H1 (cell line): ENCODE measurements at regions not wholly inside any gene's neighbourhood (a gene's known extent, or its start where the extent isn't known, plus 50 kb on each side); places are given as distances from the start of the nearest gene placed in this dataset.

ENCODE experiments used
- ATF2 ChIP-seq: IDR thresholded peaks from 2 replicates; pipeline ENCODE4 v1.6.1; 2012; ENCODE audit warnings: low read length, inconsistent platforms
- CEBPB ChIP-seq: IDR thresholded peaks from 2 replicates; pipeline ENCODE4 v1.6.1; 2012; ENCODE audit warnings: low read depth, low read length
- CTCF ChIP-seq, 3 experiments: IDR thresholded peaks; 1 replicate in 2 of 3; 2 replicates in 1 of 3; pipeline versions ENCODE4 v1.5.1 to v1.6.1; 2011; ENCODE audit warnings: low read length in 3 of 3, mild to moderate bottlenecking in 3 of 3, inconsistent platforms in 2 of 3, low read depth in 1 of 3, moderate library complexity in 1 of 3; ENCODE audit not compliant: insufficient read depth in 1 of 3; ENCODE audit errors: control extremely low read depth in 1 of 3
- EZH2 ChIP-seq: fragments of 200-600 bp; sonication (generic); IDR thresholded peaks from 2 replicates; pipeline ENCODE4 v1.7.1; 2012; ENCODE audit warnings: low read depth, mild to moderate bottlenecking, moderate library complexity, low read length, inconsistent platforms; ENCODE audit not compliant: severe bottlenecking
- POLR2AphosphoS5 ChIP-seq: IDR thresholded peaks from 2 replicates; pipeline ENCODE4 v1.6.1; 2011; ENCODE audit warnings: low read depth, low read length
- USF2 ChIP-seq: IDR thresholded peaks from 2 replicates; pipeline ENCODE4 v1.6.1; 2011; ENCODE audit warnings: low read length, improper control_type of control experiment

- no peak for TF ChIP-seq CTCF (IDR thresholded peaks at IDR 0.05; ENCODE audit: control extremely low read depth in 1 of 3, insufficient read depth in 1 of 3, low read depth in 1 of 3, low read length in 3 of 3)
- TF ChIP-seq POLR2AphosphoS5 = no peak
- TF ChIP-seq ATF2 = no peak
- TF ChIP-seq USF2 = no peak
- no peak for TF ChIP-seq EZH2
- no peak for TF ChIP-seq CEBPB
Measured at GRCh38 chr1:83725735-83726360, 273.1 kb downstream of the TTLL7 start.
